Activated CD4-positive, alpha-beta T cell treated with anti-CD3 and anti-CD28 coated beads, Interleukin-2, amount 50 U/mL, for 48 hours (primary cell): ENCODE measurements at regions not wholly inside any gene's neighbourhood (a gene's known extent, or its start where the extent isn't known, plus 50 kb on each side); places are given as distances from the start of the nearest gene placed in this dataset.
"Not testable (repeated sequence)": the region's sequence is repeated elsewhere in the genome, so short reads cannot be mapped to it uniquely, and the experiment has no call there.

ENCODE experiments used
- DNase-seq, 2 experiments: peaks; one replicate each; pipeline ENCODE4 v3.0.0-alpha.2; 2020

DNA sequence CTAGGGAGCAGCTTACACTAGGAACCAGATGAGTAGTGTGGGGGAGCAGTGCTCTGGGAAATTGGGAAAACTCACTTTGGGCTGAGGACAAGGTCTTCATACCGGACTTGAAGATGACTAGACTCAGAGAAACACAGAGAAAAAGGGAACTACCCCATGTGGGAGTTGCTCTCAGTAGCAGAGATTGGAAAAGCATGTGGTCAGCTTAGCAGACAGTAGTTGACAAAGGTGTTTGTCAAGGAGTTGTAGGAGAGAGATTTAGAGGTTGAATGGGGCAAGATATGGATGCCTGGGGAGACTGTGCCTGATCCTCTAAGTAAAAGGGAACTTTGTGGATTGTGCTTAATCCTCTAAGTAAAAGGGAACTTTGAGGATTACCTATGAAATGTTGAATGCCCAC is 194.5 kb upstream of the COX10 start:
- DNase-seq = no peak

GRCh38 chr17:13879961-13880466 is 189.3 kb upstream of the COX10 start:
- DNase-seq = no peak

- no peak for DNase-seq
Measured at GRCh38 chr17:13883659-13884058, 185.6 kb upstream of the COX10 start.

GRCh38 chr17:13884347-13884746 is 185.0 kb upstream of the COX10 start:
- no peak for DNase-seq

- DNase-seq = no peak
Measured at GRCh38 chr17:13885550-13885949, 183.8 kb upstream of the COX10 start.

DNA sequence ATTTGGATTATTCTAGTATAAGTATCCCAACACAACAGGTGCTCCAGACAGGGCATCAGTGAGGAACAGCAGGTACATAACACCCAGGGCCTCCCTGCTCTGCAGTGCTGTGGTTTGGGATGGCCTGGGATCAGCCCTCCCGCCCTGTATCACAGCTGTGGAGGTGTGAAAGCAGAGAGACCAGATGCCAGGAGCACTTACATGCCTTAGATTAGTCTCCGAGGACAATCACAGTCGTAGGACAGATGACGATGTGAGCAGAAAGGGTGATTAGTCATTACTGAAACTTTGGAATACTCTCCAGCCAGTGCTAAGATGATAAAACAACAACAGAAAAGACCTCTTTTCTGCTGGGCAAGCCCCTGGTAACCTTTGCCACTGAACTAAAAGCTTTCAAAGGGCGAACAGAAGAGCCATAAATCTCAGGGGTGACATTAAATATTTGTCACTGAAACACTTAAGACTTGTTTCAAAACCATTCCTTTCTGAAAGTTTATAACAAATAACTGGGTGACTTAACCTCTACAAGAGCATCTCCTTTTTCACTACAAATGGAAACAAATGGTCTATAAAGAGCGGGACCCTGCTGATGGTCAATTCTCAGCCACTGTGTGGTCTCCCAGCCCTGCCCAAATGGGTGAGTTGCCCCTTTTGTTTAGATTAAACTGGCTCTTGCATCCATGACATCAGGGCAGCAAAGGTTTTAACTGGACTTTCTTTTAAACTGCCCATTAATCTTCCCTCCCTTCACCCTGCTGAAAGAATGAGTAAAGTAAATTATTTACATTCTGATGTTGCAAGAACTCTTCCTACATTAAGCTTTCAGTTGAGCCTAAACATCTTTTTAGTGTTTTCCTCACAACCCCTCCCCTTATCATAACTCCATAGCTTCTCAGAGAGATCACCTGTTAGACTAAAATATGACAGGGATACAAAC is 183.1 kb upstream of the COX10 start:
- no peak for DNase-seq

DNA sequence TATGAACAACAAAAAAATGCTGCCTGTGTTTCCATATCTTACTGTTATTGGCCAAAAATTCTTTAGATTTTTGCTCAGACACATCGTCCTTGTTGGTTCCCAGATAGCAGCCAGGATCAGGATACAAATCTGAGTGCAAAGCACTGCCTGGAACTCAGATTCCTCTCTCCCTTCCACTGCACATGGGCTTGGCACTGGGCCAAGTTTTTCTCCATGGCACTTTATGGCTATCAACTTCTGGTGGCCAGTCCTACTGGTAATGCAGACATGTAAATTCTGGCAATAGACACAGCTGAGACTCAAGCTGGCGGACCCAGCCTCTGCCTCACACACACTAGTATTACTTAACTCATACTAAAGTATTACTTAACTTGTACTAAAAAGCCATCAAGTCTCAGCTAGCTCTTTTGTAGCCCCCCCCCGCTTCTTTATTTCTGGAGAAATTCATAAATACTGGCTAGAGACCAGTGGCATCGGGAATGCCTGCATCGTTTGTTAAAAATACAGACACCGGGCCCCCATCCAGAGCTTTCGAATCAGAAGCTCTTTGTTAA is 181.2 kb upstream of the COX10 start:
- no peak for DNase-seq

- not testable (repeated sequence) for DNase-seq
Measured at GRCh38 chr17:13908971-13909370, 160.3 kb upstream of the COX10 start.

- no peak for DNase-seq
Measured at GRCh38 chr17:13909901-13910519, 159.3 kb upstream of the COX10 start.

- DNase-seq = no peak
Measured at GRCh38 chr17:13917634-13918033, 151.7 kb upstream of the COX10 start.

DNA sequence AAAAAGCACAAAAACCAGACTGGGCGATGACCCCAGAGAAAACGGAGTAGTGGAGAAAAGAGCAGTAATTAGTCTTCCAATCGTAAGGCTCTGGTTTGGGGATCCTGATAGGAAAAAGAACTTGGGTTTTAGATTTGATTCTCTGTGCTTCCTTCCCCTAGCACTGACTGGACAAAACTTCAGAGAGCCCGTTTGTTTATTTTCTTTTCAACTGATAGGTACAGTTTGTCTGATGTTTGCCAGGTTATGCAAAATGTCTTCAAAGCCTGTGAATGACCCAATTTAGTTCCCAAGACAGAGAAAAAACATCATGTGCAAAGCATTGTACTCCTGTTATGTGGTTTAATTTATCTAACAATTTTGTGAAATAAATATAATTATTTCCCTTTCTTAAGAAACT is 151.1 kb upstream of the COX10 start:
- no peak for DNase-seq

DNA sequence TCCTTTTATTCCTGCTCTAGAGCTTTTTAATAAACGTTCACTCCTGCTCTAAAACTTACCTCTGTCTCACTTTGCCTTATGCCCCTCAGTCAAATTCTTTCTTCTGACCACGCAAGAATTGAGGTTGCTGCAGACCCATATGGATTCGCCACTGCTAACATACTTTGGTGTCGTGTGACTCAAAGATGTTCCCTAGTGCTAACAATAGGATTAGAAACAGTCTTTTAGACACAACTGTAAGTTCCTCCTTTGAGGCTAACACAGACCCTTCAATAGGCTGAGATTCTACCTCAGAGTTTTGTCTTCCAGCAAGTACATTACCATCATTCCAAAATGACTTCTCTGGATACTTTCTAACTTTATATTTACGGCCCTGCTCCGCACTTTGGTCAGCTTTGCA is 149.5 kb upstream of the COX10 start:
- DNase-seq = no peak

GRCh38 chr17:13920413-13920812 is 148.9 kb upstream of the COX10 start:
- DNase-seq = no peak

GRCh38 chr17:13921841-13922776 is 147.2 kb upstream of the COX10 start:
- DNase-seq = no peak

- DNase-seq = no peak
Measured at GRCh38 chr17:13922885-13923284, 146.4 kb upstream of the COX10 start.

- DNase-seq = no peak
Measured at GRCh38 chr17:13925579-13925978, 143.7 kb upstream of the COX10 start.

- no peak for DNase-seq
Measured at GRCh38 chr17:13931111-13931526, 138.2 kb upstream of the COX10 start.

DNA sequence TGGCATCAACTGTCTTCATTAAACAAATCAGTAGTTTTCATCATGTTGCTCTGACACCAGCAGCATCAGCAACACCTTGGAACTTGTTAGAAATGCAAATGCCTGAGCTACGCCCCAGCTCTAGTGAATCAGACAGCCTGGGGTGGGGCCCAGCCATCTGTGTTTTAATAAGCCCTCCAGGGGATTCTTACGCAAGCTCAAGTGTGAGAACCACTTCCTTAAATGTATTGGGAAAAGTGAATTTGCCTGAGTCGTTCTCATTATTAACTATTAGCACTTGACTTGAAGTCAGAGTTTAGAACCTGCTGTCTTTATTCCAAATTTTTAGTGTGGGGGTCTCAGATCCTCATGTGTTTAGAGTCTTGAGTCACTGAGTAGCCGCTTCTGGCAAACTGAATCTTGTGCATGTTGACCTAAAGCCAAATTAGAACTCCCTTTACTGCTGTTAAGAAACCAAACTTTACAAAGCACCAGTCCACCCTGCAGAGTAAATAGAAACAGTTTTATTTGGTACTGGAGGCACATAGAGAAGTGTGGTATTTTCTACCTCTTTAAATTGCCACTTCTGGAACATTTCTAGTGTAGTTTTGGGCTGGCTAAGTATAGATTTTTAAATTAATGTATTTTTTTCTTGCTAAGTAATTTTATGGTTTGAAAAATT is 137.4 kb upstream of the COX10 start:
- no peak for DNase-seq

- DNase-seq = no peak
Measured at GRCh38 chr17:13933441-13934276, 135.6 kb upstream of the COX10 start.

DNA sequence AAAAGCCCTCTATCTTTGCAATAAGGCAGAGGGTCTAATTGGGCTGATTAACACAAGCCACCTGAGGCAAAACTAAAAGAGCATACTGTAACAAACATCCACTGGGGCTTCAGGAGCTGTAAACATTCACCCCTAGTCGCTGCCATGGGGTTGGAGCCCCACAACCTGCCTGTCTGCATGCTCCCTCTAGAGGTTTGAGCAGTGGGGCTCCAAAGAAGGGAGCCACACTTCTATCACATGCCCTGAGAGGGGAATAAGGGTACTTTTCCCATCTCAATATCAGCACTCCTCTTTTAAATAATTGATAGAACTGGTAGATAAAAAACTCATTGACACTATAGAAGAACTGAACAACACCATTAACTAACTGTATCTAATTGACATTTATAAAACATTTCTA is 130.1 kb upstream of the COX10 start:
- no peak for DNase-seq
